NCI-H2107 treated with DMSO at 0.1 percent for 48 hours (cell line): ENCODE measurements at regions not wholly inside any gene's neighbourhood (a gene's known extent, or its start where the extent isn't known, plus 50 kb on each side); places are given as distances from the start of the nearest gene placed in this dataset.
"Not testable (repeated sequence)": the region's sequence is repeated elsewhere in the genome, so short reads cannot be mapped to it uniquely, and the experiment has no call there.

Experiments used
- DNase-seq: peaks from one replicate; lab custom pipeline; 2025; ENCODE audit not compliant: unreplicated experiment; lab: John Stamatoyannopoulos, UW

- no peak for DNase-seq
Measured at GRCh38 chr2:234861841-234862735, 89.7 kb upstream of the SH3BP4 start.

GRCh38 chr2:234859330-234859872 is 92.4 kb upstream of the SH3BP4 start:
- DNase-seq: not testable (repeated sequence)

- no peak for DNase-seq
Measured at GRCh38 chr2:234858790-234859329, 93.0 kb upstream of the SH3BP4 start.

- no peak for DNase-seq
Measured at GRCh38 chr2:234858145-234858544, 93.7 kb upstream of the SH3BP4 start.

- DNase-seq: no peak
Measured at GRCh38 chr2:234853729-234854128, 98.1 kb upstream of the SH3BP4 start.

GRCh38 chr2:234852941-234853340 is 98.9 kb upstream of the SH3BP4 start:
- DNase-seq: no peak

GRCh38 chr2:234852035-234852434 is 99.8 kb upstream of the SH3BP4 start:
- DNase-seq: no peak

GRCh38 chr2:234851451-234851850 is 100.4 kb upstream of the SH3BP4 start:
- no peak for DNase-seq

GRCh38 chr2:234850818-234851217 is 101.0 kb upstream of the SH3BP4 start:
- no peak for DNase-seq

GRCh38 chr2:234849678-234850077 is 102.1 kb upstream of the SH3BP4 start:
- no peak for DNase-seq

GRCh38 chr2:234848578-234848977 is 103.2 kb upstream of the SH3BP4 start:
- DNase-seq: no peak

- DNase-seq: no peak
Measured at GRCh38 chr2:234847639-234848038, 104.2 kb upstream of the SH3BP4 start.

- DNase-seq: no peak
Measured at GRCh38 chr2:234847364-234847635, 104.5 kb upstream of the SH3BP4 start.

GRCh38 chr2:234846599-234847363 is 105.0 kb upstream of the SH3BP4 start:
- no peak for DNase-seq

- no peak for DNase-seq
Measured at GRCh38 chr2:234845602-234846590, 105.9 kb upstream of the SH3BP4 start.

- DNase-seq: no peak
Measured at GRCh38 chr2:234843411-234843810, 108.4 kb upstream of the SH3BP4 start.

GRCh38 chr2:234842753-234843152 is 109.1 kb upstream of the SH3BP4 start:
- DNase-seq: no peak

- DNase-seq: no peak
Measured at GRCh38 chr2:234841321-234842015, 110.3 kb upstream of the SH3BP4 start.

- DNase-seq: no peak
Measured at GRCh38 chr2:234840336-234840735, 111.5 kb upstream of the SH3BP4 start.

GRCh38 chr2:234839285-234839684 is 112.5 kb upstream of the SH3BP4 start:
- DNase-seq: no peak
